ENCODE measurements at regions not wholly inside any gene's neighbourhood (a gene's known extent, or its start where the extent isn't known, plus 50 kb on each side); places are given as distances from the start of the nearest gene placed in this dataset.
A peak's percentile ranks its signal among the peaks of the same experiment; 100 is the strongest.

DNA sequence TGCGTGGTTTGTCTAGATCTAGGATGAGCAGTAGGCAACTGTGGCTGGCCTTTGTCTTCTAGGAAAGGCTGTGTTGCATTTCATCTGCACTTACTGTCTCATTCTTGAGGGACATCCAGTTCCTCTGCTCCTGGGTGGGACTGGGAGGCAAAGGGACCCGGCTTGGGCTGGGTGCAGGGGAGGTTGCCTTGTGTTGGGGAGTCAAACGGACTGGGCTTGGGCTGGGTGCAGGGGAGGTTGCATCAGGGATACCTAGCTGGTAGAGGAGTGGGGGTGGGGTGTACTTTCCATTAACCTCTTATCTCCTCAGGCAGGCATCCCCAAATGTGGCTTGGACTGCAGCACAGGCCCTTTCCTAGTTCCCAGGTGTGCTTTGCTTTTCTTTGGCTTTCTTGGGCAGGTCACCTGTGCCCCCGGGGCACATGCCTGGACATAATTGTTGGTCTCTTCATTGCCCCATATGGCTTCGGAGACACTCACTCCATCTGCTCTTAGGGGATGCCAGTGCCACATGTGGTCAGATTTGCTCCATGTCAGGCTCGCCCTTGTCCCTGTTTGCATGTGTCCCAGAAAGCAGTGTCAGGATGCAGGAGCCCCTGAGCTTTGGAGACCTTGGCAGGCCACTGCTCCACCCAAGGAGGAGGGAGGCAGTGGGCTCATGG, 1682.9 kb downstream of the TP53TG3F start:
- DNase-seq (ENCODE audit: low spot score) = peak; percentile 50
- Mint-ChIP-seq H3K36me3 (ENCODE audit: low read depth) (no peaks in the 10 kb centered on the region), H3K9me3 (ENCODE audit: low read depth) (peaks cover 36% of the 10 kb centered on the region), H3K4me3 (ENCODE audit: unreplicated experiment) (no peak overlapping the region), H3K27me3 (ENCODE audit: low read depth) (no peaks in the 10 kb centered on the region), H3K4me1 (ENCODE audit: low read depth) (no peaks in the 10 kb centered on the region), H3K27ac (ENCODE audit: unreplicated experiment) (no peak overlapping the region)
- TF ChIP-seq, protein P1, sequence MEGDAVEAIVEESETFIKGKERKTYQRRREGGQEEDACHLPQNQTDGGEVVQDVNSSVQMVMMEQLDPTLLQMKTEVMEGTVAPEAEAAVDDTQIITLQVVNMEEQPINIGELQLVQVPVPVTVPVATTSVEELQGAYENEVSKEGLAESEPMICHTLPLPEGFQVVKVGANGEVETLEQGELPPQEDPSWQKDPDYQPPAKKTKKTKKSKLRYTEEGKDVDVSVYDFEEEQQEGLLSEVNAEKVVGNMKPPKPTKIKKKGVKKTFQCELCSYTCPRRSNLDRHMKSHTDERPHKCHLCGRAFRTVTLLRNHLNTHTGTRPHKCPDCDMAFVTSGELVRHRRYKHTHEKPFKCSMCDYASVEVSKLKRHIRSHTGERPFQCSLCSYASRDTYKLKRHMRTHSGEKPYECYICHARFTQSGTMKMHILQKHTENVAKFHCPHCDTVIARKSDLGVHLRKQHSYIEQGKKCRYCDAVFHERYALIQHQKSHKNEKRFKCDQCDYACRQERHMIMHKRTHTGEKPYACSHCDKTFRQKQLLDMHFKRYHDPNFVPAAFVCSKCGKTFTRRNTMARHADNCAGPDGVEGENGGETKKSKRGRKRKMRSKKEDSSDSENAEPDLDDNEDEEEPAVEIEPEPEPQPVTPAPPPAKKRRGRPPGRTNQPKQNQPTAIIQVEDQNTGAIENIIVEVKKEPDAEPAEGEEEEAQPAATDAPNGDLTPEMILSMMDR (IDR thresholded peaks at IDR 0.05) = no peak

DNA sequence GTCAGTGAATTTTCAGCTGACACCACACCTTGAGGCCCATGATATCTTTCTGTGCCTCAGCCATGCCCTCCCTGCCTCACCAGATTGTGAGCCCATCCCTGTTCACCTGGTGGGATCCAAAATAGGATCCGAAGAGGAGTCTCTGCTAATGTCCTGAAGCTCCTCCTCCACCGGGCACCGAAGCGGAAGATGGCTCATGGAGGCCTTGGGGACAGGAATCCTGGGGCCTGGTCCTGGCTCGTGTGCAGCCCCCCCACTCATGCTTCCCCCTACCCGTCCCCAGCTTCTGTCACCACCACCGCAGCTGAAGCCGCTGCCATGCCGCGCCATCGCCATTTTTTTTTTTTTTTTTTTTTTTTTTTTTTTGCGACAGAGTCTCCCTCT, 1683.4 kb downstream of the TP53TG3F start:
- Mint-ChIP-seq H3K4me3 (ENCODE audit: unreplicated experiment) (no peak overlapping the region), H3K36me3 (ENCODE audit: low read depth) (no peaks in the 10 kb centered on the region), H3K27me3 (ENCODE audit: low read depth) (no peaks in the 10 kb centered on the region), H3K27ac (ENCODE audit: unreplicated experiment) (no peak overlapping the region), H3K4me1 (ENCODE audit: low read depth) (no peaks in the 10 kb centered on the region), H3K9me3 (ENCODE audit: low read depth) (peaks cover 34% of the 10 kb centered on the region)
- no peak for DNase-seq (ENCODE audit: low spot score)
- TF ChIP-seq, protein P1 (IDR thresholded peaks at IDR 0.05) = no peak

DNA sequence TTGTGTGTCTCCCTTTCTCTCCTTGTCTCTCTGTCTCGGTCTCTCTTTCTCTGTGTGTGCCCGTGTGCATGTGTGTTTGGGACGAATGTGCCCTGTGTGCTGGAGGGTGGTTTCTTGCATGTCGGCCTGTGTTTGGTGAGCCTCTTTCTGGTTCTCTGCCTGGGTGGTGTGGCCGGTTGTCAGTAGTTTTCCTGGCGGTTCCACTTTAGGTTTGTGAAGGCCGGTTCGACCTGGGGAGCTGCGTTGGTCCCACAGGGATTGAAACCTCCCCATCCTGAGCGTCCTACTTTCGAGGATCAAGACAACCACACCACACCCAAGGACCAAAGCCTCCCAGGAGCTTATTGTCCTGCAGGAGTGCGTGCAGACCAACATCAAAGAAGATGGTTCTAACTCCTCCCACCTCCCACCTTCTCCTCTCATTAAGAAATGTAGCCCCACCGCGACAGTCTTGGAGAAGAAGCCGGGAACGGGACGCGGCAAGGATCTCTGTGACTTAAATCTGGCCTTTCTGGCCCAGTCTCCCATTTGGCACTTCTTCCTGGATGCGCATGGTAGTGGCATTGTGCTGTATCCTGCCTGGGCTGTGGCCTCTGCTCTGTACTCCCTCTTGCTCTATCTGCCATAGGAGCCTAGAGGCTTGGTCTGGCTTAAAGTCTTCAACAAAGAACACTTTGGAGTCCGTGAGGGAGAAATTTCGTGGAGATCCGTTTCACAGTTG, 1685.0 kb downstream of the TP53TG3F start:
- Mint-ChIP-seq H3K9me3 (ENCODE audit: low read depth) (peaks cover 46% of the 10 kb centered on the region), H3K4me1 (ENCODE audit: low read depth) (no peaks in the 10 kb centered on the region), H3K27ac (ENCODE audit: unreplicated experiment) (peak overlapping the region; percentile 32), H3K4me3 (ENCODE audit: unreplicated experiment) (no peak overlapping the region), H3K27me3 (ENCODE audit: low read depth) (no peaks in the 10 kb centered on the region), H3K36me3 (ENCODE audit: low read depth) (no peaks in the 10 kb centered on the region)
- DNase-seq (ENCODE audit: low spot score) = peak; percentile 52
- TF ChIP-seq, protein P1 (IDR thresholded peaks at IDR 0.05) = no peak

DNA sequence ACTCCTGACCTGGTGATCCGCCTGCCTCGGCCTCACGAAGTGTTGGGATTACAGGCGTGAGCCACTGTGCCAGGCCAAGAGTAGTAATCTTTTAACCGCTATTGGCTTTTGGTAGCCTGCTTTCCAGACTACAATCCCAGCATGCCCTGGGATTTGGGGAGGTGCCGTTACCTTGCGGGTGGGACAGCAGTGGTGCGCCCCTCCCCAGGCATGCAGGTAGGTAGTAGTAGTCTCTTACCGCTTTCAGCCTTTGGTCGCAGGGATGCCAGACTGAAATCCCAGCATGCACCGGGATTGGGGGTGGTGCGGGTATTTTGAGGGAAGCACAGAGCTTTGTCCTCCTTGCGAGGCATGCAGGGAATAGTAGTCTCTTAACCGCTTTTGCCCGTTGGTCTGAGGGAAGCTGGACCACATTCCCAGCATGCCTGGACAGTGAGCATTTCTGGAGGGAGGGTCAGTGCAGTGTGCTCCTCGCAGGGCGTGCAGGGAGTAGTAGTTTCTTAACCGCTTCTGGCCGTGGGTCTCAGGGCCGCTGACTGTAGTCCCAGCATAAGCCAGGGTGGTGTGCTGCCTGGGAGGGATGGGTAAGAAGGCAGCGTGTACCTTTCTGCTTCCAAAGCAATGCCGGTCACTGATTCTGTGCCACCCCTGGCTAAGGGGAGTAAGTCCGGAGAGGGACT, 1686.8 kb downstream of the TP53TG3F start:
- DNase-seq (ENCODE audit: low spot score) = peak; percentile 80
- no peak overlapping the region for H3K4me3 Mint-ChIP-seq (ENCODE audit: unreplicated experiment)
- H3K9me3 Mint-ChIP-seq (ENCODE audit: low read depth) = peaks cover 48% of the 10 kb centered on the region
- H3K27ac Mint-ChIP-seq (ENCODE audit: unreplicated experiment) = no peak overlapping the region
- no peaks in the 10 kb centered on the region for H3K36me3 Mint-ChIP-seq (ENCODE audit: low read depth)
- TF ChIP-seq, protein P1 (IDR thresholded peaks at IDR 0.05) = no peak
- H3K4me1 Mint-ChIP-seq (ENCODE audit: low read depth) = no peaks in the 10 kb centered on the region
- H3K27me3 Mint-ChIP-seq (ENCODE audit: low read depth) = no peaks in the 10 kb centered on the region

DNA sequence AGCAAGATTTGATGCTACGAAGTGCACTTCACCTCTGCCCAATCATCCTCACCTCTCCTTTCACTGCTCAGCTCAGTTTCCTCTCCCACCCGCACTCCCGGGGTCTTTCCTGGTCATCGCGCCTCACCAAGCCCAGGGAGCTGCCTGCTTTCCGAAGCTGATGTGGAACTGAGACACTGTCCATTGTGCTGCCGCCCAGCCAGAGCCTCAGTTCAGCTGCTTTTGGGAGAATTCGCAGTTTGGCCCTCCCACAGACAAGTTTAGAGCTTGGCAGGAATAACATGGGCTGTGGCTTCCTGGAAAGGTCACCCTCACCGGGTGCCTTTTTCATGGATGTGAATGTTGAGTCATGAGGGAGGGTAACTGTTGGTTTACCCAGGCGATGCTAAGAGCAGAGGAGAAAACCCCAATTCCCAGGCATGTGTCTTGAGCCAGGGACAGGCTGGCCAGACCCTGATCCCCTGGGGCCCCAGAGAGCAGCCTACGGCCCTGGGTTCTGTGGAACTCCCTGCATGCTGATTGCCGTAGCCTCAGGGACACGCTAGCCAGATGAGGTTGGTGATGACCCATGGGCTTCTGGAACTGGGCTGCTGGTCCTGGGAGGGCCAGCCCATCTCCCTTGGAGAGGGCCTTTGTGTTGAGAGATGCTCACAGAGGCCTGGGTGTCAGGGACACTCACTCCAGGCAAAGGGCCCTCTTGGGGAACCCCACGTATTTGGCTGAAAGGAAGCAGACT, 1687.5 kb downstream of the TP53TG3F start:
- TF ChIP-seq, protein P1 (IDR thresholded peaks at IDR 0.05) = no peak
- no peaks in the 10 kb centered on the region for H3K36me3 Mint-ChIP-seq (ENCODE audit: low read depth)
- H3K27me3 Mint-ChIP-seq (ENCODE audit: low read depth) = no peaks in the 10 kb centered on the region
- H3K27ac Mint-ChIP-seq (ENCODE audit: unreplicated experiment) = no peak overlapping the region
- H3K4me1 Mint-ChIP-seq (ENCODE audit: low read depth) = no peaks in the 10 kb centered on the region
- H3K9me3 Mint-ChIP-seq (ENCODE audit: low read depth) = peaks cover 52% of the 10 kb centered on the region
- peak; percentile 78 for DNase-seq (ENCODE audit: low spot score)
- H3K4me3 Mint-ChIP-seq (ENCODE audit: unreplicated experiment) = no peak overlapping the region

All from chondrocyte (in vitro differentiated cells).